Astrocyte (in vitro differentiated cells and primary cell): ENCODE measurements at regions not wholly inside any gene's neighbourhood (a gene's known extent, or its start where the extent isn't known, plus 50 kb on each side); places are given as distances from the start of the nearest gene placed in this dataset.

Source experiments
- DNase-seq: peaks from one replicate; pipeline ENCODE4 v3.0.0-alpha.2; 2010; ENCODE audit warnings: low read depth
- FAIRE-seq: peaks from 2 replicates; lab custom pipeline; 2011; peaks lifted over from hg19 to GRCh38; lab: Jason Lieb, UNC
- H2AFZ ChIP-seq: 2 replicates; pipeline ENCODE4 v1.6.0; 2012; ENCODE audit warnings: low read depth, low read length, inconsistent platforms
- H3K27ac ChIP-seq: 2 replicates; pipeline ENCODE4 v1.5.1; 2011; ENCODE audit warnings: low read depth, low read length, inconsistent platforms
- H3K27me3 ChIP-seq: 2 replicates; pipeline ENCODE4 v1.6.0; 2011; ENCODE audit warnings: low read length, inconsistent platforms; ENCODE audit not compliant: insufficient read depth
- H3K36me3 ChIP-seq: 2 replicates; pipeline ENCODE4 v1.5.1; 2011; ENCODE audit warnings: low read length, inconsistent platforms; ENCODE audit not compliant: insufficient read depth
- H3K4me1 ChIP-seq: 2 replicates; pipeline ENCODE4 v1.5.1; 2011; ENCODE audit warnings: low read length, inconsistent platforms; ENCODE audit not compliant: insufficient read depth
- H3K4me2 ChIP-seq: 2 replicates; pipeline ENCODE4 v1.6.0; 2012; ENCODE audit warnings: low read length, inconsistent platforms
- H3K4me3 ChIP-seq: 2 replicates; pipeline ENCODE4 v1.5.1; 2011; ENCODE audit warnings: low read depth, mild to moderate bottlenecking, low read length, inconsistent platforms; ENCODE audit not compliant: insufficient read depth
- H3K79me2 ChIP-seq: 2 replicates; pipeline ENCODE4 v1.6.0; 2012; ENCODE audit warnings: mild to moderate bottlenecking, low read length, inconsistent platforms; ENCODE audit not compliant: insufficient read depth
- H3K9ac ChIP-seq: 2 replicates; pipeline ENCODE4 v1.6.0; 2012; ENCODE audit warnings: mild to moderate bottlenecking, low read length, inconsistent platforms
- H3K9me3 ChIP-seq: 2 replicates; pipeline ENCODE4 v1.5.1; 2012; ENCODE audit warnings: low read depth, mild to moderate bottlenecking, low read length, inconsistent platforms; ENCODE audit not compliant: insufficient read depth
- H4K20me1 ChIP-seq: 2 replicates; pipeline ENCODE4 v1.6.0; 2012; ENCODE audit warnings: low read length, inconsistent platforms; ENCODE audit not compliant: insufficient read depth
- H3K27ac Mint-ChIP-seq: one replicate; pipeline ENCODE4 v1.8.0; 2021; ENCODE audit warnings: mild to moderate bottlenecking, mixed read lengths; ENCODE audit not compliant: unreplicated experiment
- H3K27me3 Mint-ChIP-seq: one replicate; pipeline ENCODE4 v1.8.0; 2021; ENCODE audit warnings: low read depth, mixed read lengths; ENCODE audit not compliant: unreplicated experiment
- H3K36me3 Mint-ChIP-seq: one replicate; pipeline ENCODE4 v1.8.0; 2021; ENCODE audit warnings: low read depth, mixed read lengths; ENCODE audit not compliant: unreplicated experiment
- H3K4me1 Mint-ChIP-seq: one replicate; pipeline ENCODE4 v1.8.0; 2021; ENCODE audit warnings: low read depth, mixed read lengths; ENCODE audit not compliant: unreplicated experiment
- H3K4me3 Mint-ChIP-seq: one replicate; pipeline ENCODE4 v1.8.0; 2021; ENCODE audit warnings: mild to moderate bottlenecking, moderate library complexity, mixed read lengths; ENCODE audit not compliant: unreplicated experiment
- H3K9me3 Mint-ChIP-seq: one replicate; pipeline ENCODE4 v1.8.0; 2021; ENCODE audit warnings: mild to moderate bottlenecking, mixed read lengths; ENCODE audit not compliant: unreplicated experiment
- CTCF ChIP-seq: IDR thresholded peaks from 2 replicates; pipeline ENCODE4 v1.5.1; 2011; ENCODE audit warnings: low read depth, mild to moderate bottlenecking, inconsistent platforms, low read length, moderate library complexity; ENCODE audit not compliant: insufficient read depth
- EZH2 ChIP-seq: IDR thresholded peaks from 2 replicates; pipeline ENCODE4 v1.6.1; 2012; ENCODE audit warnings: mild to moderate bottlenecking, low read length, inconsistent platforms; ENCODE audit not compliant: insufficient read depth

- H3K36me3 ChIP-seq = no peaks in the 10 kb centered on the region
- Mint-ChIP-seq H3K36me3 (no peaks in the 10 kb centered on the region), H3K4me3 (no peak overlapping the region), H3K9me3 (no peaks in the 10 kb centered on the region), H3K27me3 (peaks cover 30% of the 10 kb centered on the region), H3K27ac (no peak overlapping the region), H3K4me1 (no peaks in the 10 kb centered on the region)
- no peaks in the 10 kb centered on the region for H3K79me2 ChIP-seq
- no peak for DNase-seq
- peaks cover 4% of the 10 kb centered on the region for H3K9me3 ChIP-seq
- no peak overlapping the region for H3K4me2 ChIP-seq
- TF ChIP-seq CTCF (no peak), EZH2 (no peak)
- H3K27ac ChIP-seq = no peak overlapping the region
- no peak for FAIRE-seq
- H3K27me3 ChIP-seq = no peaks in the 10 kb centered on the region
- H2AFZ ChIP-seq = no peak overlapping the region
- H3K4me1 ChIP-seq = no peaks in the 10 kb centered on the region
- no peak overlapping the region for H3K4me3 ChIP-seq
- H3K9ac ChIP-seq = no peak overlapping the region
- no peaks in the 10 kb centered on the region for H4K20me1 ChIP-seq
These were observed 214.3 kb upstream of the N4BP1 start for GRCh38 chr16:48824271-48824670.

GRCh38 chr16:48822431-48822830, 212.5 kb upstream of the N4BP1 start:
- Mint-ChIP-seq H3K27me3 (peaks cover 28% of the 10 kb centered on the region), H3K27ac (no peak overlapping the region)
- H3K9ac ChIP-seq = no peak overlapping the region

More at GRCh38 chr16:48822431-48822830, 212.5 kb upstream of the N4BP1 start:
- Mint-ChIP-seq H3K4me1 (no peaks in the 10 kb centered on the region), H3K9me3 (no peaks in the 10 kb centered on the region), H3K4me3 (no peak overlapping the region), H3K36me3 (no peaks in the 10 kb centered on the region)
- FAIRE-seq (no peak), DNase-seq (no peak)
- Histone ChIP-seq H3K36me3 (no peaks in the 10 kb centered on the region), H3K4me2 (no peak overlapping the region), H2AFZ (no peak overlapping the region), H3K4me1 (no peaks in the 10 kb centered on the region), H3K27ac (no peak overlapping the region), H3K9me3 (peaks cover 4% of the 10 kb centered on the region), H3K4me3 (no peak overlapping the region), H3K27me3 (no peaks in the 10 kb centered on the region), H4K20me1 (no peaks in the 10 kb centered on the region), H3K79me2 (no peaks in the 10 kb centered on the region)
- TF ChIP-seq CTCF (no peak), EZH2 (no peak)
